ENCODE measurements at regions not wholly inside any gene's neighbourhood (a gene's known extent, or its start where the extent isn't known, plus 50 kb on each side); places are given as distances from the start of the nearest gene placed in this dataset.

- no peak for DNase-seq (ENCODE audit: low spot score, unreplicated experiment)
- TF ChIP-seq CTCF (IDR thresholded peaks at IDR 0.05; ENCODE audit: unreplicated experiment), result no peak
- H3K9me3 Mint-ChIP-seq (ENCODE audit: low read depth), result no peaks in the 10 kb centered on the region
- no peaks in the 10 kb centered on the region for H3K36me3 Mint-ChIP-seq (ENCODE audit: insufficient read depth)
- H3K27me3 Mint-ChIP-seq, result no peaks in the 10 kb centered on the region
- H3K4me1 Mint-ChIP-seq (ENCODE audit: low read depth), result peaks cover 12% of the 10 kb centered on the region
- no peak overlapping the region for H3K4me3 Mint-ChIP-seq (ENCODE audit: low read depth)
- no peak overlapping the region for H3K27ac Mint-ChIP-seq
Observed at GRCh38 chr18:73060666-73061288, 193.0 kb upstream of the NETO1 start.

- H3K4me3 Mint-ChIP-seq (ENCODE audit: low read depth), result no peak overlapping the region
- TF ChIP-seq CTCF (IDR thresholded peaks at IDR 0.05; ENCODE audit: unreplicated experiment), result no peak
- no peaks in the 10 kb centered on the region for H3K27me3 Mint-ChIP-seq
- peaks cover 12% of the 10 kb centered on the region for H3K4me1 Mint-ChIP-seq (ENCODE audit: low read depth)
- H3K9me3 Mint-ChIP-seq (ENCODE audit: low read depth), result no peaks in the 10 kb centered on the region
- no peak overlapping the region for H3K27ac Mint-ChIP-seq
- no peak for DNase-seq (ENCODE audit: low spot score, unreplicated experiment)
- H3K36me3 Mint-ChIP-seq (ENCODE audit: insufficient read depth), result no peaks in the 10 kb centered on the region
Observed at GRCh38 chr18:73059280-73059679, 191.5 kb upstream of the NETO1 start.

- no peak for DNase-seq (ENCODE audit: low spot score, unreplicated experiment)
- Mint-ChIP-seq H3K9me3 (ENCODE audit: low read depth) (peaks cover 12% of the 10 kb centered on the region), H3K27ac (no peak overlapping the region), H3K4me1 (ENCODE audit: low read depth) (peaks cover 3% of the 10 kb centered on the region), H3K27me3 (no peaks in the 10 kb centered on the region), H3K36me3 (ENCODE audit: insufficient read depth) (no peaks in the 10 kb centered on the region), H3K4me3 (ENCODE audit: low read depth) (no peak overlapping the region)
- TF ChIP-seq CTCF (IDR thresholded peaks at IDR 0.05; ENCODE audit: unreplicated experiment), result no peak
Observed at GRCh38 chr18:73047688-73048087, 179.9 kb upstream of the NETO1 start.

- H3K36me3 Mint-ChIP-seq (ENCODE audit: insufficient read depth), result no peaks in the 10 kb centered on the region
- TF ChIP-seq CTCF (IDR thresholded peaks at IDR 0.05; ENCODE audit: unreplicated experiment), result no peak
- H3K27ac Mint-ChIP-seq, result no peak overlapping the region
- DNase-seq (ENCODE audit: low spot score, unreplicated experiment), result no peak
- H3K27me3 Mint-ChIP-seq, result no peaks in the 10 kb centered on the region
- peaks cover 25% of the 10 kb centered on the region for H3K4me1 Mint-ChIP-seq (ENCODE audit: low read depth)
- H3K4me3 Mint-ChIP-seq (ENCODE audit: low read depth), result no peak overlapping the region
- H3K9me3 Mint-ChIP-seq (ENCODE audit: low read depth), result peaks cover 3% of the 10 kb centered on the region
Observed at GRCh38 chr18:73045037-73045436, 177.2 kb upstream of the NETO1 start.

- H3K9me3 Mint-ChIP-seq (ENCODE audit: low read depth), result no peaks in the 10 kb centered on the region
- no peak overlapping the region for H3K4me3 Mint-ChIP-seq (ENCODE audit: low read depth)
- no peak overlapping the region for H3K27ac Mint-ChIP-seq
- DNase-seq (ENCODE audit: low spot score, unreplicated experiment), result no peak
- H3K36me3 Mint-ChIP-seq (ENCODE audit: insufficient read depth), result no peaks in the 10 kb centered on the region
- TF ChIP-seq CTCF (IDR thresholded peaks at IDR 0.05; ENCODE audit: unreplicated experiment), result no peak
- no peaks in the 10 kb centered on the region for H3K27me3 Mint-ChIP-seq
- peaks cover 34% of the 10 kb centered on the region for H3K4me1 Mint-ChIP-seq (ENCODE audit: low read depth)
Observed at GRCh38 chr18:73043611-73044010, 175.8 kb upstream of the NETO1 start.

All from progenitor cell of endocrine pancreas (in vitro differentiated cells).